Aorta (tissue), 5 donors: ENCODE measurements at regions not wholly inside any gene's neighbourhood (a gene's known extent, or its start where the extent isn't known, plus 50 kb on each side); places are given as distances from the start of the nearest gene placed in this dataset.

Source experiments
- ATAC-seq: fragments of 200-7000 bp; cut with Tn5 transposase; one replicate; pipeline ENCODE4 v1.9.1; 2022; ENCODE audit warnings: moderate library complexity; ENCODE audit not compliant: low FRiP score
- DNase-seq, 2 donors: peaks; one replicate each; pipeline ENCODE4 v3.0.0-alpha.2; 2020
- H3K27ac ChIP-seq, 2 donors: one replicate each; pipeline ENCODE4 v1.5.1; 2013; ENCODE audit warnings: low read length in 2 of 2, mild to moderate bottlenecking in 2 of 2, moderate library complexity in 2 of 2, control low read depth in 1 of 2, inconsistent platforms in 1 of 2, low read depth in 1 of 2
- H3K27me3 ChIP-seq, 2 donors: one replicate each; pipeline ENCODE4 v1.6.1; 2013; ENCODE audit warnings: control low read depth in 1 of 2, low read length in 1 of 2, mild to moderate bottlenecking in 1 of 2, moderate library complexity in 1 of 2; ENCODE audit not compliant: insufficient read depth in 2 of 2, control insufficient read depth in 1 of 2
- H3K36me3 ChIP-seq, 2 donors: one replicate each; pipeline ENCODE4 v1.6.1; 2013; ENCODE audit warnings: control low read depth in 1 of 2, low read length in 1 of 2, mild to moderate bottlenecking in 1 of 2; ENCODE audit not compliant: insufficient read depth in 2 of 2, control insufficient read depth in 1 of 2
- H3K4me1 ChIP-seq, 2 donors: one replicate each; pipeline ENCODE4 v1.6.1; 2013; ENCODE audit warnings: low read length in 2 of 2, control low read depth in 1 of 2, mild to moderate bottlenecking in 1 of 2, moderate library complexity in 1 of 2; ENCODE audit not compliant: insufficient read depth in 2 of 2, control insufficient read depth in 1 of 2
- H3K4me3 ChIP-seq, 2 donors: one replicate each; pipeline ENCODE4 v1.5.1; 2013; ENCODE audit warnings: low read length in 2 of 2, control low read depth in 1 of 2, mild to moderate bottlenecking in 1 of 2
- H3K9me3 ChIP-seq: one replicate; pipeline ENCODE4 v1.6.1; 2013; ENCODE audit warnings: mild to moderate bottlenecking, low read length; ENCODE audit not compliant: control insufficient read depth
- WGBS, 2 donors: extraction: QIAGEN DNeasy Blood & Tissue Kit; methylation state at CpG; one replicate each; pipeline ENCODE4 v1.1.7; 2013; 5-methylcytosine and 5-hydroxymethylcytosine counted together
- intact Hi-C, 2 donors: fragments of 100-400 bp; cut with DNase I; formaldehyde crosslinking; loops; one replicate each; pipeline versions ENCODE4 v1.14.2 to v1.15.0; 2022
- donor health status: healthy with polysubstance abuse.
- donor health status: Bipolar disorder and iron deficiency.
- donor health status: DM: no; HTN: no; CAD: no.
- donor health status: DM: no; HTN: no; CAD: no.
- donor health status: DM: yes; HTN: yes; CAD: no.

GRCh38 chr2:76288598-76288997 lies 577.9 kb upstream of the GCFC2 start:
- Histone ChIP-seq H3K27ac (no peak overlapping the region), H3K27me3 (no peaks in the 10 kb centered on the region), H3K4me3 (no peak overlapping the region), H3K36me3 (no peaks in the 10 kb centered on the region), H3K9me3 (no peaks in the 10 kb centered on the region), H3K4me1 (no peaks in the 10 kb centered on the region)
- intact Hi-C loops: no loop called here
- ATAC-seq: no peak
- WGBS, 2 donors: 30 to 73% methylated on average over 1 of the region's 1 CpG
- DNase-seq: no peak

GRCh38 chr2:76288146-76288545 lies 577.4 kb upstream of the GCFC2 start:
- H3K27ac ChIP-seq: no peak overlapping the region
- intact Hi-C loops: no loop called here
- no peaks in the 10 kb centered on the region for H3K27me3 ChIP-seq
- no peaks in the 10 kb centered on the region for H3K9me3 ChIP-seq
- DNase-seq (no peak), ATAC-seq (no peak)
- WGBS, 2 donors: 57 to 68% methylated on average over 2 of the region's 2 CpGs
- H3K36me3 ChIP-seq: no peaks in the 10 kb centered on the region
- H3K4me1 ChIP-seq: no peaks in the 10 kb centered on the region
- H3K4me3 ChIP-seq: no peak overlapping the region

DNA sequence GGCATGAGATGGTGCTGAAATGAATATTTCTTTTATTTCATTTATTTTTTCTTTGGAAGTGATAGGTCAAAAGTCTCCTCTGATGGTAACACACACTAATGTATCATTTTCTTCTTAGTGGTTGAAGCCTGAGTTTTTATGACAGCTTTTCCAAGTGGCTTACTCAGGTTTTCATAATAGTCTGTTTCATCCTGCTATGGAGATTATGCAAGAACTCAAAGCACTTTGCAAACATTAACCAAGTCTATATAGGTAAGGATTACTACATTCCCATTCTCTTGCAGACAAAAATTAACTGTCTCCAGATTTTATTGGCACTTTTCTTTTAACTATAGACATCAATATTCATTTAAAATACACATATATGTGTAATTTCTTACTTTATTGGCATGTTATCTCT lies 572.6 kb upstream of the GCFC2 start:
- no peaks in the 10 kb centered on the region for H3K9me3 ChIP-seq
- DNase-seq: no peak
- no peaks in the 10 kb centered on the region for H3K36me3 ChIP-seq
- H3K27ac ChIP-seq: no peak overlapping the region
- ATAC-seq: no peak
- H3K4me3 ChIP-seq: no peak overlapping the region
- intact Hi-C loops: no loop called here
- H3K27me3 ChIP-seq: no peaks in the 10 kb centered on the region
- no peaks in the 10 kb centered on the region for H3K4me1 ChIP-seq

- 90 to 92% methylated on average over 2 of the region's 2 CpGs for WGBS, 2 donors
- no peak overlapping the region for H3K4me3 ChIP-seq
- H3K27me3 ChIP-seq: no peaks in the 10 kb centered on the region
- no peaks in the 10 kb centered on the region for H3K9me3 ChIP-seq
- DNase-seq (no peak), ATAC-seq (no peak)
- H3K27ac ChIP-seq: no peak overlapping the region
- H3K36me3 ChIP-seq: no peaks in the 10 kb centered on the region
- no peaks in the 10 kb centered on the region for H3K4me1 ChIP-seq
- intact Hi-C loops: no loop called here
These were observed 570.6 kb upstream of the GCFC2 start for GRCh38 chr2:76281156-76281841.

- Histone ChIP-seq H3K9me3 (no peaks in the 10 kb centered on the region), H3K36me3 (no peaks in the 10 kb centered on the region), H3K27me3 (no peaks in the 10 kb centered on the region), H3K4me1 (no peaks in the 10 kb centered on the region), H3K4me3 (no peak overlapping the region), H3K27ac (no peak overlapping the region)
- 31 to 34% methylated on average over 2 of the region's 2 CpGs for WGBS, 2 donors
- intact Hi-C loops: no loop called here
- ATAC-seq: no peak
- DNase-seq: no peak
These were observed 570.0 kb upstream of the GCFC2 start for GRCh38 chr2:76280686-76281085.

- no peak for DNase-seq
- Histone ChIP-seq H3K36me3 (no peaks in the 10 kb centered on the region), H3K27ac (no peak overlapping the region), H3K9me3 (no peaks in the 10 kb centered on the region), H3K4me1 (no peaks in the 10 kb centered on the region), H3K27me3 (no peaks in the 10 kb centered on the region), H3K4me3 (no peak overlapping the region)
- no peak for ATAC-seq
- intact Hi-C loops: no loop called here
- WGBS, 2 donors: 46 to 53% methylated on average over 4 of the region's 4 CpGs
These were observed 568.4 kb upstream of the GCFC2 start for GRCh38 chr2:76279142-76279541.

DNA sequence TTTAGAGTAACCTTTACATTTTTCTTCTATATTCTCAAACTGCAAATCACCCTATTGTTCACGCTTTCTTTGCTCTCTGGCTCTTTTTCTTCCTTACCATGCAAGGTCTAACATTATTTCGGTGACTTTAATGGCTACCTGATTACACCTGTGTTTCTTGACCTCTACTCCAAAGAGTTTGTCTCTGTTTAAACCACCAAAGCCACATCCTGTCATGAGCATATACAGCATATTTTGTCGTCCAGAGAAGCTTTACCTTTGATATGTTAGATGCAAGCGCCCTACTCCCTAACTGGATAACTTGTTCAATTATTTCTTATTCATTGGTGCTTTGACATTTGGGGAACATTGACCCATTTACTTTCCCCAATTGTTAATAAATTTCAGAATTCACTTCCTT lies 565.1 kb upstream of the GCFC2 start:
- ATAC-seq (no peak), DNase-seq (no peak)
- H3K36me3 ChIP-seq: no peaks in the 10 kb centered on the region
- H3K9me3 ChIP-seq: no peaks in the 10 kb centered on the region
- no peaks in the 10 kb centered on the region for H3K27me3 ChIP-seq
- 92% methylated on average over 4 of the region's 4 CpGs for WGBS, 2 donors
- no peaks in the 10 kb centered on the region for H3K4me1 ChIP-seq
- H3K4me3 ChIP-seq: no peak overlapping the region
- intact Hi-C loops: no loop called here
- H3K27ac ChIP-seq: no peak overlapping the region

DNA sequence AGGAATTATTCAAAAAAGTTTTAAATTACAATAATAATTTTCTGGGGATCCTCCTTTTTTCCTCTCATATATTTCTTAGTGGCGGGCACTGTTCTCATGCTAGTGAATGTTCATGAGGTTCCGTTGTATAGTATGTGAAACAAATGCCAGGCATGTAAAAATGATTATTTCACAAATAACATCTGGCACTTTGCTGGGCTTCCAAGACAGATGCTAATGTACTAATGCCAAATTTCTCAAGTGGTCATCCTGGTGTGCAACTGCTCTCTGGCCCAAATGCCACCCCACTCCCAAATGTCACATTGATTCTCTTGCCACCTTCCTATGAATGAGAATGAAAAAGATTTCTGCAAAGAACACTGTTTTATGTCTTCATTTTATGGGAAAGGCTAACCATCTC lies 564.0 kb upstream of the GCFC2 start:
- H3K36me3 ChIP-seq: no peaks in the 10 kb centered on the region
- WGBS, 2 donors: 92 to 93% methylated on average over 2 of the region's 2 CpGs

GRCh38 chr2:76274160-76274559 lies 563.4 kb upstream of the GCFC2 start:
- intact Hi-C loops: no loop called here
- H3K27ac ChIP-seq: no peak overlapping the region
- no peak for ATAC-seq

More for the DNA sequence above, 564.0 kb upstream of the GCFC2 start:
- no peaks in the 10 kb centered on the region for H3K27me3 ChIP-seq
- H3K9me3 ChIP-seq: no peaks in the 10 kb centered on the region
- no peak overlapping the region for H3K4me3 ChIP-seq
- DNase-seq: no peak
- H3K4me1 ChIP-seq: no peaks in the 10 kb centered on the region
- intact Hi-C loops: no loop called here
- ATAC-seq: no peak
- H3K27ac ChIP-seq: no peak overlapping the region

More at GRCh38 chr2:76274160-76274559, 563.4 kb upstream of the GCFC2 start:
- no peak overlapping the region for H3K4me3 ChIP-seq
- no peaks in the 10 kb centered on the region for H3K9me3 ChIP-seq
- no peak for DNase-seq
- no peaks in the 10 kb centered on the region for H3K27me3 ChIP-seq
- no peaks in the 10 kb centered on the region for H3K4me1 ChIP-seq
- H3K36me3 ChIP-seq: no peaks in the 10 kb centered on the region
